Renal cortical epithelial cell (primary cell): ENCODE measurements at regions not wholly inside any gene's neighbourhood (a gene's known extent, or its start where the extent isn't known, plus 50 kb on each side); places are given as distances from the start of the nearest gene placed in this dataset.
"Not testable (repeated sequence)": the region's sequence is repeated elsewhere in the genome, so short reads cannot be mapped to it uniquely, and the experiment has no call there.

Experiments
- DNase-seq: peaks from one replicate; pipeline ENCODE4 v3.0.0-alpha.2; 2011; ENCODE audit warnings: low read depth

DNA sequence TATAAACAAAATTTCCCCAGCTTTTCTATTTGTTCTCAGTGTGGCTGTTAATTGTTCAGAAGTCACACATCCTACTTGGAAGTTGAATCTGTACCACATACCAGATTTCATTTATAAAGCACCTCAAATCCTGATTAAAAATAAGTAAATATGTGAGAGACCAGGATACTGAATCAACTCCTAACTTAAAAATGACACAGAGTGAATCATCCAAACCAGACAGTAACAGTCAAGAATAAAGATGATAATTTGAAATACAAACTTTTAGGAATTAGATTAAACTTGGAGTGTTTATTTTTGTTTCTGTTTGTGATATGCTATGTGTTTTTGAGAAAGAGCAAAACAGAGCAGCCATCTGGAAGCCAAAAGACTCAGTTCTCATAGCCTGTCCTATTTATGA, 633.2 kb upstream of the RORB start:
- DNase-seq, result no peak

- DNase-seq, result no peak
These were observed 630.7 kb upstream of the RORB start for GRCh38 chr9:73866451-73866850.

GRCh38 chr9:73869264-73869663, 627.9 kb upstream of the RORB start:
- DNase-seq, result peak; percentile 98

GRCh38 chr9:73871636-73872035, 625.5 kb upstream of the RORB start:
- peak; percentile 71 for DNase-seq

GRCh38 chr9:73872701-73873100, 624.4 kb upstream of the RORB start:
- DNase-seq, result peak; percentile 23

GRCh38 chr9:73880101-73880500, 617.0 kb upstream of the RORB start:
- no peak for DNase-seq

DNA sequence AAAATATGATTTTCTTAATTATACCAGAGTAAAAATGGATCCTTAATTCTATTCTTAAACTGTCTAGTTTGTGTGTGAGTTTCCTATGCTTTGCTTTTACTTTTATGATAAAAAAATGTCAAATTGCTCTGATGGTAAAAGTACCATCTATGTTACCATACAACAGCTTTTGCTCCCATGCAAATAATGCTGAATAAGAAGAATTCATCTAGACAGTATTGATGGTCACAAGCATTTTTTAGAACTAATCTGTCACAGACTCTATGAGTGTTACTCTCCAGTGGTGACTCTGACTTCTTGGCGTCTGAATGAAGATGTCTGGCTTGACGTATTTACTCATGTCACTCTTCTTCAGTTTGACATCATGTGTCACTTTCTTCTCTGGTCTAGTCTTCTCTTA, 608.1 kb upstream of the RORB start:
- DNase-seq, result no peak

GRCh38 chr9:73890685-73891277, 606.4 kb upstream of the RORB start:
- DNase-seq, result no peak

DNA sequence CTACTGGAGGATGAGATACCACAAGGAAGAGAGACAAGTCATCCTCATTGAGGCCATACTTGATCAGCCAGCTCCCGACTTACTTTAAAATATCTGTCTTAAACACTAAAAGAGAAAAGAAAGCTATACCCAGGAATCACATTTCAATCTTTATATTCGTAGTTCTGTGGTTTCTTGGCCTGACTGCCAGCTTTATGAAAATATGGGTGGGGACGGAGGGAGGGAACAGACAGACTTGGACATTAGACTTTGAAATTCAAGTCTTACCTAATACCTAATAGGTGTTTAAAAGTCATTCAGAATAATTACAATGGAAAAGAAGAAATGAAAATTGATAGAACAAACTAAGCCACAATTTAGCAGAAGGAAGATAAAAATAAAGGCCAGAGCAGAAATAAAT, 604.8 kb upstream of the RORB start:
- no peak for DNase-seq

DNA sequence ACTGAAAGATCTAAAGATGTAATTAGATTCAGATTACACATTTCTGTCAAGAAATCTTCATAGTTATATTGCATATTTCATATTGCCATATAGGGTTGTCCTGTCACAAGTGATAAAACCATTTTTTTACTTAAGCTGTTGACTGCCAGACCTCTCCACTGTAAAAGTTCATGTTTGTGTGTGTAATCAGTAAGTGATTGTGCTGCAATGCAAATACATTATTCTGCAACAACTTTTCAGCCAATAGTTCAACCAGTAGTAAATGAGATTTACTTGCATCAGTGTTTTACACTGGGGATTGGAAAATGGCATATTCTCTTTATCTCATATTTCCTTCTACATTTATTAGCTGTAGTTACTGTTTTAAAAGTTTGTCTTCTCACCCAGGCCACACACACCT, 603.9 kb upstream of the RORB start:
- no peak for DNase-seq

DNA sequence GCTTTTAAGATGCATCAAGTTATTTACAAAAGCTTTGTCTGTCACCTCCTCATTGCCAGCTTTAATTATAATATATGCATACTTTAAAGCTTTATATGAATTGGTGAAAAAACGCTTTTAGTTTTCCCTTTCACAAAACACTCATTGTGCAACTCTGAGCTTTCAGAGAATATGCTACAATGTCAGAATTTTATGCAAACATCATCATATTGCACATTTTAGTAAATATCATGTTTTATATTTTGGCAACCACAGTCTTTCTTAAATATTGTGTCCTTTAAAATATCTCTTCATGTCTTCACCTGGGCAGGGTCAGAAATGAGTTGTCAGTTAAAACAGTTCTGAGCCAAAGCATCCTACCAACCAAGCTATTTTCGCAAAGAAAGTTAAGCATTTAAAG, 601.1 kb upstream of the RORB start:
- DNase-seq, result no peak

GRCh38 chr9:73906671-73907070, 590.5 kb upstream of the RORB start:
- no peak for DNase-seq

DNA sequence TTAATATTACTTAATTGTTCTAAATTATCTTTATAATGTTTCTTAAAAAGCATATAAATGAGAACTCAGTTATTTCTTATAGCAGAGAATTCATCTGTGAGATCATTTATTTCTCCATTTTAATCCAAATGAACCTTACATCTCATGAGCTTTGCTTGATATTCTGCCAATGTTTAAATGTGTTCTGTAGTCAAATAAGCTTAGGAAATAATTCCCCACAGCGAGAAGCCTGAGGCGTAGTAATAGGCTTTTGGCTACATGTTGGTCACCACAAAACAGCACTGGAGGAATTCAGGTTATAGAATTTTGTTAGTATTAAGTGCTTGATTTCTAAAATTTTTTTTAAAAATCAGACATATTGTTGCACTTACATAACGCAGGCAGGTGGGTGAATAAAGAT, 585.3 kb upstream of the RORB start:
- DNase-seq, result no peak

- DNase-seq, result peak; percentile 26
These were observed 581.0 kb upstream of the RORB start for GRCh38 chr9:73916016-73916673.

GRCh38 chr9:73919712-73920111, 577.4 kb upstream of the RORB start:
- DNase-seq, result no peak

DNA sequence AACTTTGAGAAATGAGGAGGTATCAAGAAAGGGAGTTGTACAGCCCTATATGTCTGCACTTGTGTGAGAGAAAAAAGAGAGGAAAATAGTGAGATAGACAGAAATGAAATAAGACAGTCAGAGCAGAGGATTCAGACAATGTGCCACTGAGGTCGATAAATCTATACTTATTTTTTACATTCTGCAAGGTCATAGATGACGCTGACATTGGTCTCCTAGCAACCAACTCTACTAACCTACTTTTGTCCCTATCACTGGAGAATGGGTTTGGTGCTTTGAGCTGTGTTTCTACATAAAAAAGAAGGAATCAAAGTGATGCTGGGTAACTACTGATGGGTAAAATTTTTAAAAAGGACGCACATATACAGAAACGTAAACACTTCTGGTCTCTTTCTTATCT, 573.3 kb upstream of the RORB start:
- no peak for DNase-seq

DNA sequence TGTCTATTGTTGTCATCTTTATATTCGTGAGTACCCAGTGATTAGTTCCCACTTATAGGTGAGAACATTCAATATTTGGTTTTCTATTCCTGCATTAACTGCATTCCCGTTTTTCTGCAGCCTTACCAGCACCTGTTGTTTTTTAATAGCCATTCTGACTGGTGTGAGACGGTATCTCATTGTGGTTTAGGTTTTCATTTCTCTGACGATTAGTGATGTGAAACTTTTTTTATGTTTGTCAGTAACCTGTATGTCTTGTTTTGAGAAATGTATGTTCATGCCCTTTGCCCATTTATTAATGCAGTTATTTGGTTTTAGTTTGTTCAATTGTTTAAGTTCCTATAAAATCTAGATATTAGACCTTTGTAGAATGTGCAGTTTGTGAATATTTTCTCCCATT, 546.0 kb upstream of the RORB start:
- DNase-seq, result no peak

DNA sequence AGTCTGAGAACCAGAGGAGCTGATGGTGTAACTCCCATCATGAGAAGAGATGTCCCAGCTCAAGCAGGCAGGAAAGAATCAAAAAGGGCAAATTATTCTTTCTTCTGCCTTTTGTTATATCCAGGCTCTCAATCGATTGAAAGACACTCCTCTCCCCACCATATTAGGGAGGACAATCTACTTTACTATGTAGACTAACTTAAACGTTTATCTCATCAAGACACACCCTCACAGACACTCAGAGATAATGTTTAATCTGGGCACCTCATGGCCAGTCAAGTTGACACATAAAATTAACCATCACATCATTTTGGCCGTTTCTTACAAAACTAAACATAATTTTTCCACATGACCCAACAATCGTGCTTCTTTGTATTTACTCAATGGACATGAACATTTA, 534.3 kb upstream of the RORB start:
- no peak for DNase-seq

- no peak for DNase-seq
These were observed 527.2 kb upstream of the RORB start for GRCh38 chr9:73969936-73970335.

- DNase-seq, result not testable (repeated sequence)
These were observed 520.7 kb upstream of the RORB start for GRCh38 chr9:73976424-73976823.

GRCh38 chr9:73979894-73980264, 517.3 kb upstream of the RORB start:
- DNase-seq, result no peak

GRCh38 chr9:73980754-73981153, 516.4 kb upstream of the RORB start:
- no peak for DNase-seq

DNA sequence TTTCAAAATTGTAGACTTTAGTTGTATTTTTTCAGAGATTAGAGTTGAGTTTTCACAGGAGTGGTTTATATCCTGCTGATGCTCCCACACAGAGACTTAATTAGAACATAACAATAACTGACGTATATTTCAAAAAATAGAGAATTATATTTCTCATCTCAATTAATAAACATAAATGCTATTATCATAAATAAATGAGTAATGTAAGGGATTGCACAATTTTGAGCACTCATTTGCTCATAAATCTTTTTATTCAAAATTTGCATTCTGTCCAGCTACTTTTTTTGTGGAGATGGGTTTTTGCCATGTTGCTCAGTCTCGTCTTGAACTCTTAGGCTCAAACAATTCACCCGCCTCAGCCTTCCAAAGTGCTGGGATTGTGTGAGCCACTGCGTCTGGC, 515.7 kb upstream of the RORB start:
- no peak for DNase-seq

DNA sequence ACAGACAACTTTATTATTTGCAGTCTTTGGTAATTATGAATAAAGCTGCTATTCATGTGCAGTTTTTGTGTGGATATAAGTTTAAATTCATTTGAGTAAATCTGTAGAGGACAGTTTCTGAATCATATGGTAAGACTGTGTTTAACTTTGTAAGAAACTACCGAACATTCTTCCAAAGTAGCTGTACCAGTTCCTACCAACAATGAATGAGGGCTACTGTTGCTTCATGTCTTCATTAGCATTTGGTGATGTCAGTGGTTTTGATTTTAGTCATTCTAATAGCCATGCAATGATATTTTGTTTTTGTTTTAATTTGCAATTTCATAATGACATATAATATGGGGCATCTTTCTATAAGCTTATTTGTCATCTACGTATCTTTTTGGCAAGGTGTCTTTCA, 501.3 kb upstream of the RORB start:
- no peak for DNase-seq
